Brain microvascular endothelial cell (primary cell): ENCODE measurements at regions not wholly inside any gene's neighbourhood (a gene's known extent, or its start where the extent isn't known, plus 50 kb on each side); places are given as distances from the start of the nearest gene placed in this dataset.

Experiments
- DNase-seq: peaks from one replicate; pipeline ENCODE4 v3.0.0-alpha.2; 2020
- H3K27ac ChIP-seq: fragments of 250-450 bp; sonication (Bioruptor Pico); 2 replicates; pipeline ENCODE4 v1.5.1; 2020; ENCODE audit warnings: mild to moderate bottlenecking, moderate library complexity
- H3K27me3 ChIP-seq: fragments of 250-450 bp; sonication (Bioruptor Pico); replicated peaks from 2 replicates; pipeline ENCODE4 v1.5.1; 2020; ENCODE audit warnings: mild to moderate bottlenecking
- H3K36me3 ChIP-seq: fragments of 250-450 bp; sonication (Bioruptor Pico); replicated peaks from 2 replicates; pipeline ENCODE4 v1.5.1; 2020; ENCODE audit warnings: mild to moderate bottlenecking
- H3K4me3 ChIP-seq: 2 replicates; pipeline ENCODE4 v1.5.1; 2011; ENCODE audit warnings: low read depth, mild to moderate bottlenecking, control low read depth, low read length, moderate library complexity
- CTCF ChIP-seq: IDR thresholded peaks from 2 replicates; pipeline ENCODE4 v1.5.1; 2011; ENCODE audit warnings: low read depth, mild to moderate bottlenecking, moderate library complexity, low read length, control low read depth, inconsistent platforms; ENCODE audit errors: missing control alignments
- in situ Hi-C: cut with HindIII; loops from 2 replicates; pipeline ENCODE4 v1.10.0; 2017; ENCODE audit warnings: low sequenced_read_pairs, low pct_ligation_motif_present

GRCh38 chr1:79105500-79105899 lies 99.0 kb upstream of the ADGRL4 start:
- Histone ChIP-seq H3K27ac (no peak overlapping the region), H3K4me3 (no peak overlapping the region), H3K27me3 (no peaks in the 10 kb centered on the region), H3K36me3 (no peaks in the 10 kb centered on the region)
- TF ChIP-seq CTCF: no peak
- DNase-seq: peak; percentile 15
- in situ Hi-C loops: no loop called here

GRCh38 chr1:79104617-79105016 lies 98.1 kb upstream of the ADGRL4 start:
- Histone ChIP-seq H3K36me3 (no peaks in the 10 kb centered on the region), H3K4me3 (no peak overlapping the region), H3K27ac (no peak overlapping the region), H3K27me3 (no peaks in the 10 kb centered on the region)
- in situ Hi-C loops: no loop called here
- no peak for TF ChIP-seq CTCF
- DNase-seq: no peak

- H3K36me3 ChIP-seq: no peaks in the 10 kb centered on the region
- in situ Hi-C loops: no loop called here
- peak; percentile 74 for DNase-seq
- H3K27ac ChIP-seq: no peak overlapping the region
- H3K4me3 ChIP-seq: no peak overlapping the region
- no peaks in the 10 kb centered on the region for H3K27me3 ChIP-seq
- TF ChIP-seq CTCF: no peak
Observed at GRCh38 chr1:79100385-79100784, 93.9 kb upstream of the ADGRL4 start.

- DNase-seq: no peak
- H3K36me3 ChIP-seq: no peaks in the 10 kb centered on the region
- no peak overlapping the region for H3K4me3 ChIP-seq
- TF ChIP-seq CTCF: no peak
- H3K27ac ChIP-seq: no peak overlapping the region
- in situ Hi-C loops: no loop called here
- no peaks in the 10 kb centered on the region for H3K27me3 ChIP-seq
Observed at GRCh38 chr1:79090985-79091384, 84.5 kb upstream of the ADGRL4 start.

GRCh38 chr1:79089946-79090345 lies 83.4 kb upstream of the ADGRL4 start:
- in situ Hi-C loops: no loop called here
- Histone ChIP-seq H3K4me3 (no peak overlapping the region), H3K36me3 (no peaks in the 10 kb centered on the region), H3K27ac (no peak overlapping the region), H3K27me3 (no peaks in the 10 kb centered on the region)
- TF ChIP-seq CTCF: no peak
- no peak for DNase-seq

- H3K27me3 ChIP-seq: no peaks in the 10 kb centered on the region
- no peak for DNase-seq
- no peaks in the 10 kb centered on the region for H3K36me3 ChIP-seq
- no peak overlapping the region for H3K4me3 ChIP-seq
- in situ Hi-C loops: no loop called here
- no peak for TF ChIP-seq CTCF
- H3K27ac ChIP-seq: no peak overlapping the region
Observed at GRCh38 chr1:79082233-79082632, 75.7 kb upstream of the ADGRL4 start.
